GM18519 (cell line): ENCODE measurements at regions not wholly inside any gene's neighbourhood (a gene's known extent, or its start where the extent isn't known, plus 50 kb on each side); places are given as distances from the start of the nearest gene placed in this dataset.
"Not testable (repeated sequence)": the region's sequence is repeated elsewhere in the genome, so short reads cannot be mapped to it uniquely, and the experiment has no call there.

Experiments
- ATAC-seq: cut with Tn5 transposase; IDR thresholded peaks from one replicate; pipeline ENCODE4 v1.9.1; 2021; ENCODE audit warnings: mild to moderate bottlenecking, moderate library complexity; ENCODE audit not compliant: unreplicated experiment, low FRiP score

DNA sequence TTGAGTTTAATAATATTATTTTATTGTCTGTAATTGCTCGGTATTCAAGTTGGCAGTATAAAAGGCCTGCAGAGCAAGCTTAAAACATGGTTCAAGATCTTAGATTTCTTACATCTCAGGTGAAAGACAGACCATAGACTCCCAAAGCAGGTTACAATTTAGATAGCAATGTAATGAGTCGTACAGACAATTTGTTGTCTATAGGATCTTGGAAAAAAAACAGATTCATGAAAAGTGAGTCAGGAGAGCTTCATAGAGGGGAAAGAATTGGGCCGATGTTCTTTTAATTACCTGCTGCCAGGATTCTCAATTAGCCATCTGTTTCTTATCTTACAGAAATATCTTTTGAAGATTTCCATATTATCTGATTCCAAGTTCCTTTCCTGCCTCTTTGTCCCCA is 111.5 kb upstream of the IKBKE start:
- not testable (repeated sequence) for ATAC-seq

DNA sequence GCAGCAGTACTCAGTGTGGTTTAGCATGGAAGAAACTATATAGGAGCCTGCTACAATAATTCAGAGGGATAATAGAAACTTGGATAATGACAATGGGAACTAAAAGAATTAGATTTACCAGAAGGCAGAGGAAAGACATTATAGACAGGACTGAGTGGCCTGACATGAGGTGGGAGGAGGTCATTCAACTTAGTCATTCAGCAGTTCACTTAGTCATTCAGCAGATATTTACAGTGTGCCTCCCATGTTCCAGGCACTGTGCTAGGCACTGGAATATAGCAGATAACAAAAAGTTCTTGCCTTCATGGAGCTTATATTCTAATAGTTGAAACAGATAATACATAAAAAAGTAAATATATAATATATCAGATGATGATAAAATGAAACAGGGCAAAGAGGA is 110.9 kb upstream of the IKBKE start:
- ATAC-seq: not testable (repeated sequence)

DNA sequence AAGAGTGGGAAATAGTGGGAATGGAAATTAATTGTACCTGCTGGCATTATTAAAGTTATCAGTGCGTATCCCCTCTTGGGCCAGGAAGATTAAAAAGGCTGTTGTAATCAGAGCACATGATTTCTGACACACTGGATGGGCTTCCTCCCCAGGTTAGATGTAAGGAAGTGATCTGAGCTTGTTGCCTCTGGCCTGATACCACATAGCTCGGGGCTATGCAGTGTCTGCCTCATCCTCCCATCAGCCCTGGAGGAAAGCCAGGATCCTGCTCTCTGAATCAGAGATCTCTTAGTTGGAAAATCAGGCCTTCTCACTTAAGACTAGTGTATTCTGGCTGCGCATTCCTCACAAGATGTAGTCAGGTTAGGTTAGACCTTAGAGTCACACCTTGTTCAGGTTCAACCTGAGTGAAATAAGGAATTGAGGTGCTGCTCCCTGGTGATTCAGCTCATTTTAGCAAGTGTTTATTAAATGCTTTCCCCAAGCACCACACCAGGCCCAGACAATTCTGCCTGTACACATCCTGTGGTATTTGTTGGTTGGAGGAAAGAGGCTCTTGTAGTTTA is 108.2 kb upstream of the IKBKE start:
- ATAC-seq: not testable (repeated sequence)

DNA sequence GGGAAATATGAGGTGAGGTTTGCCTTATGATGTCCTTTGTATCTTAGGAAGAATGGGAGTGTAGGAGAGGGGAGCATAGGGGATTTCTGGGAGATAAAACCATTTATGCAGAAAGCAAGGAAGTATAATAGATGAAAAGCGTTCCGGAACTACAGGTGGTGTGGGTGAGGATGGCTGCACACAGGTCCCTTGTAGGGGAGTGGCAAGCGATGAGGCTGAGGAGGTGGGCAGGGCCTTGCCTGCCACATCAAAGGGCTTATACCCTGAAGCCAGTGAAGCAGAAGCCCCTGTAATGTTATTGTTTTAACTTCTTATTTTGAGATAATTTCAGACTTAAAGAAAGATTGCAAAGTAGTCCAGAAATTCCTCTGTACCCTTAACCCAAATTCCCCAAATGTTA is 107.3 kb upstream of the IKBKE start:
- not testable (repeated sequence) for ATAC-seq

DNA sequence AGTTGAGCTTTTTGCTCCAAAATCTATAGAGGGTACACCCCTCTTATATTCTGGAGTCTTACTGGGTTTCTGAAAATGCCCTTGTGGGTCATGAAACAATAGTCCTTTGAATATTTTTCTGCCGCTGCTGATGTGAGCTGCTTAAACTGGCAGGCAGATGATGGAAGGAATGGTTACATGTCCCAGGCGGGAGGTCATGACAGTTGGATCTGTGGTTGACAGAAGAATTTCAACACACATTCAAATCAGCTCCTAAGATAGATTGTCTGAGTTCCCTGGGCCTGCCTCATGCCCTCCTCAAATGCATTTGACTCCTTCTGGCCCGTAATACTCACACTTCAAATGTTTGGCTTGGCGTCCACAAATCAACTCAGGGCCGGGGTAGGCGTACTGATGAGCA is 105.0 kb upstream of the IKBKE start:
- ATAC-seq: not testable (repeated sequence)

DNA sequence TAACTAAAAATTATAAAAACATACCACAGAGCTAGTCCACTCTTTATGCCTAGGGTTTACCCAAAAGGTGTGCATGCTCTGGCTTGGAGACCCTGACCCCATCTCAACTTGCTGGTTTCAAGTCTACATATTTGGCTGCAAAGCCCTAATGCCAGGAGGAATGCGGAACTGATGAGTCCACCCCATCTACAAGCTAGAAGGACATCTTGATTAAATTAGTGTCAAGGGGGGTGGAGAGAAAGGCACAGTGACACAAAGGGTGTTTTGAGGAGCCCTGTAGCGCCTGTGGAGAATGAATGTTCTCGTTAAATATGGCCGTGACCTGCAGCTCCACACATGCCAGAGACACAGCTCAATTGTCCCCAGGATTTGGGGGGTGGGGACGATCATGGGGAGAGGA is 104.1 kb upstream of the IKBKE start:
- not testable (repeated sequence) for ATAC-seq

DNA sequence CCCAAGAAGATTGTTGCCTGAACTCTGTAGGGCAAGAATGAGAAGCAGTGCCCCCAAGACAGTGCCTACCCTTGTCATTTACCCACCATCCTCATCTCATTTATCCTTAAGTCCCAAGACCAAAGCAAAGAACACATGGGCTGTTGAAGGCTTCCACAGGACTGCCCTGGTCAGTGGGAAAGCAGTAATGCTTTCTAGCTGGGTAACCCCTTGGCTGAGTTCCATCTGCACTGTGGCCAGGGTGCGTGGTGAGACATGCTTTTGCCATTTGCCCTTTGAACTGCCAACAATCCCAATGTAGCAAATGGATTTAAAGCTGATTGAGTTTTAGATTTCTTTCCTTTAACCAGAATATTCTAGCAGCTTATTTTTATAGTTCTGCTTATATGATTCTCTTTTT is 103.5 kb upstream of the IKBKE start:
- not testable (repeated sequence) for ATAC-seq

DNA sequence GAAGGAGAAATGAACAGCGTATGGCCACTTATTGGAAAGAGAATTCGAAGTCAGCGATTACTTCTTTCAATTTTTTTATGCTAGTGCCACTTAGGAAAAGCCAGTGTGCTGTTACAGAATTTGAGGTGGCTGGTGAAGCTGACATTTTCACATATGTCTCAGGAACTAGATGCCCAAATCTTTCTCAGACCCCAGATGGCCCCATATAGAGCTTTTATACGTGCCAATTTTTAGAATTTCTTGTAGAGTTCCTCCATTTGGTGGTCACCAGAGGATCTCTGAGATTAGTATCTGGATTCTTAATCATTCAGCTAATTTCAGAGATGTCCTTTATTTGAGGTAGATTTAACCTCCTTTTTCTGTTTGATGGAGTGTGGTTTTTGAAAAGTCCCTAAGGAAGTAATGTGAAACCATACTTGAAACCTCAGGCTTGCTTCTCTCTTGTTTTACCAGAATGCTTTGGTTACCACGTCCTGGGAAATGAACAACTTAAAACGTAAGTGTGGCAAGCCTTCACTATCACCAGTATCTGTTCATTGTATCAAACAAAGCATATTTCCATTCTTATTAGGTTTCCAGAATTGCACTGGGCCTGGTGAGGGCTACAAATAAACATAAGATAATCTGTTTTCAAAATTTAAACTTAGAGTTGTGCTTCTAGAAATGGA is 102.2 kb upstream of the IKBKE start:
- not testable (repeated sequence) for ATAC-seq

DNA sequence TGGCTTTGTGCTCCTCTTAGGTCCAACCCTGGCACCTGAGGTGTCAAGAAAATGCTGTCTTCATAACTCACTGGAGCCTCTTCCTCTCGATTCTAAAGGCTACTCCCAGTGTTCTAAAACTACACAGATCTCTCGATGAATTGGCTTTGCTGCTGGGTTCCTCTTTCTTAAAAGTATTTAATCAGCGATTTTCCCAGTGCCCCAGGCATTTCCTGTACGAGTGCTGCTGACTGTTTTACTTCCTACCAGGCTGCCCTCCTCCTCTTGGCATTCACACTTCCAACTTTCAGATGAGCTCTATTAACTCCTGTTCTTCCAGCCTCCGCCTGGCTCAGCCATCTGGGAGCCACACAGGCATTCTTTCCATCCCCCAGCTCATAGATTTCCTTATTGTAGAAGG is 95.6 kb upstream of the IKBKE start:
- not testable (repeated sequence) for ATAC-seq

DNA sequence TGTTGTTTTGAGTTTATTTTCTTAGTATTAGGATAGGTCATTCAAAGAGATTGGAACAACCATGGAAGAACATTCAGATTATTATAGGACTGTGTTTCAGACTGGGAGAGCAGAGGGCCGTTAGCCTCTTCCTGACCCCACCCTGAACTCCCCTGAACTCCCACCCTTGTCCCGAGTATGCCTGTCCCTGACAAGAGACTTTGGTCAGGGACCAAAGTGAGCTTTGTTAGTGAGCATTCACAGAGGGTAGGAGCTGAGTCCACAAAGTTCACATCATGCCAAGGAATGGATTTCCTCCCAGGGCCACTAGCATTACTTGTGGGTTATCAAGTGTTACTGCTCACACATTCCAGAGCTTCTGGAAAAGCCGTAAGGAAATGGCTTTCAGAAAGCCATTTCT is 94.7 kb upstream of the IKBKE start:
- not testable (repeated sequence) for ATAC-seq

DNA sequence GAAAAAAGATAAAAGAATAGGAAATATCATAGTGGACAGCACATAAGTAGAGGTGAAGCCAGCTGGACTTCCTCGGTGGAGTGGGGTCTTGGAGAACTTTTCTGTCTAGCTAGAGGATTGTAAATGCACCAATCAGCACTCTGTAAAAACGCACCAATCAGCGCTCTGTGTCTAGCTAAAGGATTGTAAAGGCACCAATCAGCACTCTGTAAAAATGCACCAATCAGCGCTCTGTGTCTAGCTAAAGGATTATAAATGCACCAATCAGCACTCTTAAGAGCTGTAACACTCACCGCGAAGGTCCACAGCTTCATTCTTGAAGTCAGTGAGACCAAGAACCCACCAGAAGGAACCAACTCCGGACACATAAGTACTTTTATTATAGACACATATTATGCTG is 91.8 kb upstream of the IKBKE start:
- ATAC-seq: not testable (repeated sequence)

DNA sequence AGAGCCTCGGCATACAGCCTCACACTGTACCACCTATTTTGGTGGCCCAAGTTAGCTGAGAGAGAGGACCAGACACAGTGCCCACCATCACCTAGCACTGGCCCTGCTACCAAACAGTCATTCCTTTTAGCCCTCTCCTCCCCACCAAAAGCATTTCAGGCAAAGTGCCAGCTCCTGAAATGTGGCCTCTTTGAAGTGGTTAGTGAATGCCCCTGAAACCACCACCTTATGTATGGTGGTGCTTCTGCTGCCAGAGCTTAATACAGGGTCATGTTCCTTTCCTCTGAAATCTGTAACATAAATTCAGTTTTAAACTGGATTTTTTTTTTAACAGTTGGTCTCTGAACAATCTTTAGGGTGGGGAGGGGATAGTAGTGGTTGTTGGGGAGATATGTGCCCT is 91.0 kb upstream of the IKBKE start:
- ATAC-seq: not testable (repeated sequence)

DNA sequence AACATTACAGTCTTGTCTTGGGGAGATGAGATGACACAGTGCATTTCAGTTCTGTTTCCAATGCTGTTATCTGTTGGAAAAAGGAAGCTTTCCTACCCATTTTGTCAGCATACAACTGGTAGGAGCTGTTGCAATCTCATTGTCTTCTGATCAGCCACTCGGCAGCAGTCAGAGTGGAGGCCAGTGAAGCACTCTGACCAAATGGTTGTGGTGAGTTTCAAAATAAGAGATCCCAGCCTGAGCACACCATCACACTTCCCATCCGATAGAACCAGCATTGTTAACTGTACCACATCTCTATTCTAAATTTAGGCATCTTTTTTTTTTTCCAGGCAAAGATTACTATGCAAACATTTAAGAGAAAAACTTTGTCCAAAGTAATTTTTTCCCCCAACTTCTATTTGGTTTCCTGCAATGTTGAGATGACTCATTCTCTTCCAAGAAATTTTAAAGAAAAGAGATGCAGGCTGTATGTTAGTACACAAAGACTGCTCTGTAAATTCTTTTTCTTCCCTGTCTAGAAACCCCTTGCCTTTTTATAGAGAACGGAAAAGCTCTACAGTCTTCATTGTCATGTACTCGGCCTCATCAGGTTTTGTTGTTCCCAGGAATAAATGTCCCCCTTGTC is 90.0 kb upstream of the IKBKE start:
- ATAC-seq: not testable (repeated sequence)

DNA sequence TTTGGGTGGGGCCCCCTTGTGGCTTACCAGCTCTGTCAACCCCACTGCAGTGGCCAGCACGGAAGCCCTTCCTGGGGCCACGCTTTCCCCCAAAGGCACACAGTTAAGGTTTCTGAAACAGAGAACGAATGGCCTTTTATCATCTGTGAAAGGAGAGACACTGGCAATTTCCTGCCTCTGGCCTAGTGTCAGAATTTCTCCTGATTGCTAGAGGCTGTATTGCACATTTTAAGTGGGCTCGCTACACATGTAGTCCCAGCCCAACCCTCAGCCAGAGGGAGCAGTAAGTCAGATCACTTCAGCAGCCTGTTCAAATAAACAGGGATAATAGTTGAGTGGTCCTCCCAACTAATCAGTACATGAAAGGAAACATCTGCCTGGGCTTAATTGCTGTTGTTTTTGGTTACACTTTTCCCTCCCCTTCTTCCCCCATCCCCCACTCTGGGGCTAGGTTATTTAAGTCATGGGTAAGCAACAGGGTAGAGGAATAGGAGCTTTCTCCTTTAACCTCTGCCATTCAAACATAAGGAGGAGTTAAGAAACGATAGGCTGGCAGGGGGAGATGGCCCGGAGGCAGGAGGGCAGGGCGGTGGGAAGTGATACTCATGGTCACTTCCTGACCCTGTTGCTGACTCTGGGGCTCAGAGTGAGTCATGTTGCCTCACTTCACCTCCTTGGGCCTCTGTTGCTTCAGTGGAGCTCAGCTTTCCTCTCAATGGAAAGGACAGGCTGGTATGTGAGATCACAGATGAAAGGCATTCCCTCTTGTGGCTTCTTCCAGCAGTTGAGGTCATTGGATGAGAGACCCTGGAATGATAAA is 89.3 kb upstream of the IKBKE start:
- not testable (repeated sequence) for ATAC-seq

DNA sequence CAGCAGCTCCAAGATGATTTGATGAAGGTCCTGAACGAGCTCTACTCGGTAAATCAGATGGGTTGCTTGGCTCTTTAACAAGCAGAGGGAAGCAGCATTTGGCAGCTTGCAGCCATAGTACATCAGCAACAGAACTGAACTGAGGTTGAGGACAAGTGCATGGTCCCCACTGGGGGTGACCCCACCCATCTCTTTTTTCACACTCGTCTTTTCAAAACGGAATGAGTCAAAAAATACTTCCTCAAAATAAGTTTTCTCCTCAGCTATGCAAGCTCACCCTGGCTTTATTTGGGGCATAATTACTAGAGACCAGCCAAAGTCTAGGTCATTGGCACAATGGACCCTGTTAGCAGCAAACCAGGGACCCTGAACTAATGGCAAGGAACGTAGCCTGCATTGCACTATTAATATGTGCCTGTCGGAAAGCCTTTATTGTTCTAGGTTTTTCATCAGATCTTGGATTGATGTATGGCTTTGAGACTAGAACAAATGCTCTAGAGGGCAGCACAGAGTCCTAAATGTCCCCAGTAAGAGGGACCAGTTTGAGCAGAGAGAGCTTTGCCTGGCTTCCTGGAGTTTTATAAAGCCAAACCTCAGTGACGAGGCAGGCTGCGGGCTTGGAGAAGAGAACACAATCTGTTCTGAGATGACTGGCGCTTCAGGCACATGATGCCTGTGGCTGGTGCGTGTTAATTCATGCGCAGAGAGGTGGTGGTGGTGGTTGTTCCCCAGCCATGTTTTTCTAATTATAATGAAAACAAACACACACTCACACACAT is 86.1 kb upstream of the IKBKE start:
- ATAC-seq: not testable (repeated sequence)

DNA sequence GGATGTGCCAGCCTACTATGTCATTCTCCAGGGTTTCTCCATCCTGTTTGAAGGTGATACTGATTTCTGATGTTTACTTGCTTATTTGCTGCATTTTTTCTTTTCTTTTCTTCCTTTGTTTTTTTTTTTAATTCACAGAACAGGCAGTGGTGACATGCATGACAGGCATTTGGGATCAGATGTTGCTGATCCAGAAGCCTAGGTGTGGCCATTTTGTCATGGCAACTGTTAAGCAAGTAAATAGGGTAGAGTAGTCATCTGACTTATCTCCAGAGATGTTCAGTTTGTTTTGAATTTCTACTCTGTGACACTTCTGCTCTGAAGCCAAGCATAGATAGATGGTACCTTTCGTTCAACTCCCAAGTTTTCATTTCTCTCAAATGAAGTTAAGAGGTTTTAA is 85.4 kb upstream of the IKBKE start:
- ATAC-seq: not testable (repeated sequence)

DNA sequence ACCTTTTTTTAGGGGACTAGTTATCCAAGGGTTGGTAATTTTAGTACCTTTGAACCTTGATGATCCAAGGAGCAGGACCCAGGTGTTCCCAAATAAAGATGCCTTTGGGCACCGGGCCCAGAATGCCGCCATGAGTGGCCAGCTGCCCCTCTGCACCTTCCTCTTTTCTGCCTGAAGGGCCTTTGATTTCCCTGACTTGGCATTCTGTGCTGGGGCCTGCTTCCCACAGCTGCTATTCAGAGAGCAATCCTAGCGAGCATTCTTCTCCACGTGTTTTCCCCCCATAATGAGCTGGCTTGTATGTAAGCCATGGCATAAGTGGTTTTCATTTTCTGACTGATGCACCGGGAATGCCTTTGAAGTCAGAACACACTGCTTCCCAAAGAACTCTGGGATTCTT is 82.6 kb upstream of the IKBKE start:
- ATAC-seq: not testable (repeated sequence)

DNA sequence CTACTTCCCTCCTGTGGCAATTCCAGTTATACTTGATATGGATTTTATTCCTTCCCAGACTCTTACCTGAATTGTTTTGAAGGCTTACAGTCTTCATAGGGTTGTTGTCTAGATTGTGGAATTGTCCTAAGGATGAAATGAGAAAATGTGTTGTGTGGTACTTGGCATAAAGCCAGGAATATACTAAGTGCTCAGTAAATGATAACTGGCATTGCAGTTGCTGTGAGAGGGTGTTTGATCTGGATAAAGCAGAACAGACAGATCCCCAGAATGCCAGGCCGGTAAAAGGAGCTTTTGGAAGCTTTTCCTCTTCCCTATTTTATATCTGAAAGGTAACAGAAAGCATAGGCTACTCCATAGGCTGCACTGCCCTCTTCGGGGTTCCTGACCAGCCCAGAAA is 78.4 kb upstream of the IKBKE start:
- not testable (repeated sequence) for ATAC-seq

DNA sequence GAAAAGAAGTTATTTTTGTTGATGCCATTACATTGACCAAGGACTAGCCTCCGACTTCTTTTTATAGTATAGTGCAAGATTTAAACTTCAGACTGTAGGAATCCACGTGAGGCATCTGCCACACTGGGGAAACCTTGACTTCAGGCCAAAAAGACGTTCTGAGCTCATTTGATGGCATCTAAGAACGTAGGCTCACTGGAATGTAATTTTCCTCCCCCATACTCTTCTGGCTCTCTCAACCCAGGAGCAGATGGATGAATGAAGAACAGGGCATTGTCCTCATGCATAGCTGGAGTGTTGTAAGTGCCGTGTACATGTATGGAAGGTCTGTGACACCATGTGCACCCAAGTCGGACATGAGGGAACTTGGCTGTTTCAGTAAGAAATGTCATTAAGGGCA is 72.8 kb upstream of the IKBKE start:
- not testable (repeated sequence) for ATAC-seq

DNA sequence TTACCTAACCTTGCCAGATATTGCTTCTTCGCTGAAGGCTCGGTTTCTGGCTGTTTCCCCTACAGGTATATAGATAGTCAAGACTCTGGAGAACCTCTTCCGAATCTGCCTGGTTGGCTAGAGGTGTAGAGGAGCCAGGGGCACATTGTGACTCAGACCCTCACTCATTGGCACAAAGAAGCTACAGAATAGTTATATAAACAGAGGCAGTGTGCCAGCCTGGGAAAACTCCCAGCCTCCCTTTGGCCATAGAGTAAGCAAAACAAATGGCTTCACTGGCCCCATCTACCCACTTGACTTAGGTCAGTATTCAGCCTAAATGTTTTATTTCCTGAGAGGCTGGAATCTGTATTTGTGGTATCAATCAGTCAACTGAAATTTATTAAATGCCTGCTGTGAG is 72.0 kb upstream of the IKBKE start:
- not testable (repeated sequence) for ATAC-seq
